Heart left ventricle (tissue), 13 donors: ENCODE measurements at regions not wholly inside any gene's neighbourhood (a gene's known extent, or its start where the extent isn't known, plus 50 kb on each side); places are given as distances from the start of the nearest gene placed in this dataset.

Experiments used
- CTCF ChIP-seq, 12 donors: fragments of 200-600 bp; sonication (generic) in 4 of 12; IDR thresholded peaks; one replicate each; pipeline versions ENCODE4 v1.5.0 to v1.8.0; 2018 to 2022; ENCODE audit warnings: antibody characterized with exemption in 12 of 12, mild to moderate bottlenecking in 5 of 12
- POLR2A ChIP-seq, 2 donors: fragments of 450-650 bp; IDR thresholded peaks; one replicate each; pipeline ENCODE4 v1.6.1; 2017; ENCODE audit warnings: antibody characterized with exemption in 2 of 2, mild to moderate bottlenecking in 2 of 2, moderate library complexity in 2 of 2
- donor health status: ischemic (EF 13 %, LVEDD 7.1; RV severe dilation, severe dysfunction).
- donor health status: DM: no; HTN: yes; CAD: no.
- donor health status: DM: no; HTN: no; CAD: no.
- donor health status: ischemic (EF 25% LVEDD 6.9; RV normal size, moderate dysfunction).
- donor health status: ischemic (EF 25% LVEDD 5.7; RV mildly dilated, moderate dysfunction).
- donor health status: ischemic (EF 35%, LVEDD 5.7; RV mildly dilated, moderate dysfunction).
- donor health status: nonischemic (EF 11% LVEDD 7.7; RV severe dilation, severe dysfunction).
- donor health status: DM: yes; HTN: yes; CAD: no.
- donor health status: PGD.
- donor health status: ischemic (EF 29% LVEDD 5.4; RV normal size, mild dysfunction).
- donor health status: nonischemic (EF 23%, LVEDD 6.1; RV moderate dilation, normal function).

GRCh38 chr18:66757946-66758345 is 154.1 kb upstream of the CDH19 start:
- TF ChIP-seq CTCF (IDR thresholded peaks at IDR 0.05): no peak
- TF ChIP-seq POLR2A (IDR thresholded peaks at IDR 0.05): no peak
